ENCODE measurements at regions not wholly inside any gene's neighbourhood (a gene's known extent, or its start where the extent isn't known, plus 50 kb on each side); places are given as distances from the start of the nearest gene placed in this dataset.

DNA sequence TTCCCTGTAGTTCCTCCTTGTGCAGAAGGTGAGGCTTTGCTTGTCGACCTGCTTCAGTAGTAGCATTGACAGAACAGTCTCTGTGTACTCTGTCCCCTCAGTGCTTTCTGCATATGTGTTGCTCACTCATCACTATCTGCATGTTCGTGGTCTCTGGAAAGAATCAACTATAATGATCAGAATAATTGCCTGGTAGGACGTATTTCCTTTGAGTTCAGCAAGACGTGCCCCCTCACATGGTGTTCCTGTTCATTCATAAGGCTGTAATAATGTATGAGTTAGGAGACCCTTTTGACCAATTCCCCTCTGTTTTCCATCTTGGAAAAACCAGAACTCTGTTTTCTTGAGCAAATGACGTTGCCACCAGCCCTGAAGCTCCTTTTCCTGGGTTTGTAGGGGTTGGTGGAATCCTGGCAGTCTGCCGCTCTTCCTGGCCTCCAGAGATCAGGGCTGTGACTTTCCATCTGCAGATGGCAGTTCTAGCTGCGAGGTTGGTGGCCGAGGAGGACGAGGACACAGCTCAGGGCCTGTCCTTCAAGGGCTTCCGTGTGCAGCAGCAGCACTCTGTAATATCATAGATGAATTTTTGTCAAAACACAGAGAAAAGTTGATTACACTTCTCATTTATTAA lies 61.9 kb downstream of the EXOSC2 start:
- DNase-seq = no peak

- DNase-seq = no peak
Observed at GRCh38 chr9:130756037-130756436, 62.5 kb downstream of the EXOSC2 start.

GRCh38 chr9:130756455-130757152 lies 63.0 kb downstream of the EXOSC2 start:
- DNase-seq = no peak

DNA sequence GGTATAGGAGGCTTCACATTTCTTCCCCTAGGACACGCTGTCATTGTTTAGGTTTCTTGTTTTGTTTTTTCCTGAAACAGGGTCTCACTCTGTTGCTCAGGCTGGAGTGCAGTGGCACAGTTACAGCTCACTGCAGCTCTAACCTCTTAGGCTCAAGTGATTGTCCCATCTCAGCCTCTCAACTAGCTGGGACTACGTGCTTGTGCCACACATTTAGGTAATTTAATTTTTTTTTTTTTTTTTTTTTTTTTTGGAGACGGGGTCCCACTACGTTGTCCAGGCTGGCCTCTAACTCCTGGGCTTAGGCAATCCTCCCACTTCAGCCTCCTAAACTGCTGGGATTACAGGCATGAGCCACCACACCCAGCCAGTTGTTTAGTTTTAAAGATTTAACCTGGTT lies 66.2 kb downstream of the EXOSC2 start:
- DNase-seq = no peak

DNA sequence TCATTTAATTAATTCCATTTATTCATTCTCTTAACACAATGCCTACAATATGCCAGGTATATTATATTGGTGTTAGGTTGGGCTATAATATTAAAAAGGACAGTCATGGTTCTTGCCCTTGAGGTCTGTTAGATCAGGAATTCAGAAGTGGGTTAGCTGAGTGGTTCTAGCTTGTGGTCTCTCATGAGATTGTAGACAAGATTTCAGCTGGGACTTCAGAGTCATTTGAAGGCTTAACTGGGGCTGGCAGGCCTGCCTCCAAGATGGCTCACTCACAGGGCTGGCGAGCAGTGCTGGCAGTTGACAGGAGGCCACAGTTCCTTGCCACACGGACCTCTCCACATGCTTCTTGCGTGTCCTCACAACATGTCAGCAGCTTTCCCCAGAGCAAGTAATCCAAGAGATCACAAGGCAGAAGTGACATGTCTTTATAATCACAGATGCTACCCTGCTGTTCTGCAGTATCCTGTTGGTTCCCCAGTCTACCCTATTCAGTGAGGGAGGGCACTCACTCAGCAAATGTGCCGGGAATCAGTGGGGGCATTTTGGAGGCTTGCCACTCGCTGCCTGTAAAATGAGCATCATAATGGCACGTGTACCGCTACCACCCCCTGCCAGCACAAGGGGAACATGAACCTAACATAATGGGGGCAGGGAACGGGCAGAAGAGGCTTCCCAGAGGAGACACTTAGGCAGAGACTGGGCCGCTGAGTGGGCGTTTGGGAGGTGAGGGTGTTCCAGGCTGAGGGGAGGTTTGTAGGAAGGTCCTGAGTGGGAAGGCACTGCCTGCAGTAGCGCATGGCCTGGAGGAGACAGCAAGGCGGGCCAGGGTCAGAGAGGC lies 70.0 kb downstream of the EXOSC2 start:
- no peak for DNase-seq

DNA sequence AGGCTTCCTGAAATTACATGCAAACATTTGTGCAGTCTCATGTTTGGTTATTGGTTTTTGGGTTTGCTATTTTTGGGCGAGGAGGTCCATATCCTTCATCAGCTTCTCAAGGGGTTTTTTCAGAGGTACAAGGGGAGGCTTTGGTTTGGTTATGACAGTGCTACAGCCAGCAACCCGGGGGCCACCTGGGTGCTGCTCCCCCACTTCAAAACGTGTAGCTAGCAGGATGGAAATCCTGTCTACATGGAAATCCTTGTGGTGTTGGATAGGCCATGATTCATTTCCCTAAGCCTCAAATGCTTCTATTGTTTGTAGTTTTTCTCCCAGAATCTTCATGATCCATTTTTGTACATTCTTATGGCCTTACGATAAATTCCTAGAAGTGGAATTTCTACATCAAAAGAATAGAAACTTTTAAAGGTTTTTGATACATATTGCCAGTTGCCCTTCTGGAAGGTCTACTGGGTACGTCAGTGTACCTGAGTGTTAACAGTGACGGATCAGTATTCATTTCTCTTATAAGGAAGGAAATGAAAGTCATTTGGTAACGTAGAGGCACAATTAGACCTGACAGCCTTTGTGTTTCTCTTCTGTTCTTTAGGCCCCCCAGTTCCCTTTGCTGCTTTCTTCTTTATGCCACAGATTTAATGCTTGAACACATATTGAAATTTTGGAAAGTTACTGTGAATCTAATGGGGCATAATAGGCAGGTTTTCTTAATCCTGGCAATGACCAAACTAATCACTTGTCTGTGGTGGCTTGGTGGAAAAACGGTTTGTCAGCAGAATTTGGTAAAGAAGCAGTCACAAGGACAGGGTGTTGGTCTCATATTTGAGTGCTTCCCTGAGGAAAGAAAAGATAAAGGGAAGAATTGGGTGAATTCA lies 69.7 kb upstream of the ABL1 start:
- no peak for DNase-seq

GRCh38 chr9:130766021-130766926 lies 68.8 kb upstream of the ABL1 start:
- DNase-seq = no peak

- no peak for DNase-seq
Observed at GRCh38 chr9:130766927-130767307, 68.1 kb upstream of the ABL1 start.

GRCh38 chr9:130768265-130768664 lies 66.8 kb upstream of the ABL1 start:
- DNase-seq = no peak

DNA sequence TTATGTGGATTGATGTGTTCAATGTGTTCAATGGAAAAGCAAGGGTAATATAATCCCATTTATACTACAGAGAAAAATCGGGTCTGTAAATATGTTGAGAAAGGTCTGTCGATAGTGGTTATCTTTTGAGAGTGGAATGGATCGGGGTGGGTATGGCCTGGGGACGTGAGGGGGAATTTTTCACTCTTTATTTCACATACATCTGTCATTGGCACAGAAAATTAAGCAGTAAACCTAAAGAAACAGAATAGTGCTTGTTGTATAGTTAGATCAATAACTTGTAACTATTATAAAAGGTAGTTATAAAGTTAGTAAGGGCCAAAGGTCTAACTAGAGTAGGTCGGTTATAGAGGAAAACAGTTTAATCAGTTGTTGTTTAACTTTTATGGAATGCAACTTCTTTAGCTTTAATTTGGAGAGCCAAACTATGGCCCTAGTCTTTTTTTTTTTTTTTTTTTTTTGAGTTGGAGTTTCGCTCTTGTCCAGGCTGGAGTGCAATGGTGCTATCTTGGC lies 66.1 kb upstream of the ABL1 start:
- no peak for DNase-seq

DNA sequence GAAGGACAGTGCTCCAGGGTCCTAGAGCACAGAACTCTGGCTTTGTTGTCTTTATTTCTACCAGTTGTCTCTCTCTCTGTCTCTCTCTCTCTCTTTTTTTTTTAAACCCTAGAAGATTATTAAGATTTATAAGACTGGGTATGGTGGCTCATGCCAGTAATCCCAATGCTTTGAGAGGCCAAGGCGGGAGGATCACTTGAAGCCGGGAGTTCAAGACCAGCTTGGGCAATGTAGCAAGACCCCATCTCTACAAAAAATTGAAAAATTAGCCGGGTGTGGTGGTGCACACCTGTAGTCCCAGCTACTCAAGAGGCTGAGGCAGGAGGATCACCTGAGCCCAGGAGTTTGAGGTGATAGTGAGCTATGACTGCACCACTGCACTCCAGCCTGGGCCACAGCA lies 65.0 kb upstream of the ABL1 start:
- no peak for DNase-seq

DNA sequence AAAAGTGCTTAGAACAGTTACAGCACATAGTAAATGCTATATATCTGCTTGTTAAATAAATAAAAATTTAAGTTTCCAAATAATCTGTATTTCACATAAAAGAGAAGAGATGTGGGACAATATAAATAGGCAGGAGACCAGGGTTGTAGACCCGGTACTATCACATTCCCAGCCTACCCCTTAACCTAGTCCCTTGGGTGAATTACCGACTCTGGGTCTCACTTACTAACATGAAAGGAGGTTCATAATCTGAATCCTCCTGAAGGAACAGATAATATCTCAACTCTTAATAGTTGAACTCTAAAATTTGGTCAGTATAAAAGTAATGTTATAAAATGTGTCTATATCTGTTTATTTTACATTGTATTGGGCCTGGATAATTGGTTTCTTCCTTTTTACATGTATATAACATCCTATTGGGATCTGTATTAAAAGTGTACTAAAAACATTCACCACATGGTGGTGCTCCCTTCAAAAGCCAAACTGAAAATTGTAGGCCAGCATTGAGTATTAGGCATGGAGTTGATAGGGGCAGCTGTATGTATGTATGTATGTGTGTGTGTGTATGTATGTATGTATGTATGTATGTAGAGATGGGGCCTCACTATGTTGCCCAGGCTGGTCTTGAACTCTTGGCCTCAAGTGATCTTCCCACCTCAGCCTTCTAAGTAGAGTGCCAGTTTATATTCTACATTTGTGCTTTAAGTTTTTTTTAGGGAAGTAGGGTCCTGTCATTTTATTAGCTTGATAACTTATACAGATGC lies 64.2 kb upstream of the ABL1 start:
- DNase-seq = peak; percentile 26 to 49

- DNase-seq = no peak
Observed at GRCh38 chr9:130772185-130772584, 62.9 kb upstream of the ABL1 start.

DNA sequence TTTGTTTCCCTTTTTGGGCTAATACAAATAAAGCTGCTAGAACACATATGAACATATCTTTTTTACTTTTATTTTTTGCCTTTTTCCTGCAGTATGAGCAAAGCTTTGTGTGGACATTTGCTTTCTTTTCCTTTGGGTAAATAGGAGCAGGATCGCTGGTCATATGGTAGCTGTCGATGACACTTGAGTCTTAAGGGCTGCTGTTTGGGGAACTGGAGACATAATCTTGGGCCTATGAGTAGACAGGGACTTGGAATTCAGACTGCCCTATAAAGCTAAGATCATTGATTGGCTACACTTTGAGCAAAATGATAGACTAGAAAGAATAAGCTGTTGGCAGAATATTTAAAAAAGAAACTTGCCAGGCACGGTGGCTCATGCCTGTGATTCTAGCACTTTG lies 60.9 kb upstream of the ABL1 start:
- DNase-seq = no peak

- DNase-seq = no peak
Observed at GRCh38 chr9:130775336-130775991, 59.6 kb upstream of the ABL1 start.

DNA sequence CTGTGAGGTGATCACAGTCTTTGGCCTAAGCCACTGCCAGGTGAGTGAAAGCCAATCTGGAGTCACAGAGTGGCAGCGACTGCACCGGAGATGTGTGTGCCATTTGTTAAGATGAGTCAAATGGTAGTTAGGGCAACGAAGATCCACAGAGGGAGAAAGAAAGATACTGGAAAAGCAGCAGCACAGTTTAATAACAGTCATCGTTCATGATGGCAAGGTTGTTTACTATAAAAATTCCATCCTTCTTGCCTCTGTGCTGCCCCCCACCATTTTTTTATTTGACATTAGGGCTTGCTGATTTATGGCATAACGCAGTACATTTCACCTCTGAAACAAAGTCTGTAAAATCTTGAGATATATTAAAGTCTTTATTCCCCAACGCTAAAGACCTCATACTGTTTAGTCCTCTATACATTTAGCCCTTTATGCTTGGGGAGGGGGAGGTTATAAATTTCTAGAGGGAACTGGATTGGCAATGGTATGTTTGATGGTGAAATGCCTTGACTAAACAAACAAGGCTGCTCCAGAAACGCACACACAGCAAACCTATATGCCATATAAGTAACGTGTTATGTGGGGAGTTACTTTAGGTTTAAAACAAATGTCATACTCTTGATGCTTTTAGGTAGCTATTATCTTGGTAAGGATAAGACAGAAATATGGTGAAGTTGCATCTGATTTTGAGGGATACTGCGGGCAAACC lies 55.8 kb upstream of the ABL1 start:
- DNase-seq = no peak

- DNase-seq = no peak
Observed at GRCh38 chr9:130780415-130780814, 54.6 kb upstream of the ABL1 start.

DNA sequence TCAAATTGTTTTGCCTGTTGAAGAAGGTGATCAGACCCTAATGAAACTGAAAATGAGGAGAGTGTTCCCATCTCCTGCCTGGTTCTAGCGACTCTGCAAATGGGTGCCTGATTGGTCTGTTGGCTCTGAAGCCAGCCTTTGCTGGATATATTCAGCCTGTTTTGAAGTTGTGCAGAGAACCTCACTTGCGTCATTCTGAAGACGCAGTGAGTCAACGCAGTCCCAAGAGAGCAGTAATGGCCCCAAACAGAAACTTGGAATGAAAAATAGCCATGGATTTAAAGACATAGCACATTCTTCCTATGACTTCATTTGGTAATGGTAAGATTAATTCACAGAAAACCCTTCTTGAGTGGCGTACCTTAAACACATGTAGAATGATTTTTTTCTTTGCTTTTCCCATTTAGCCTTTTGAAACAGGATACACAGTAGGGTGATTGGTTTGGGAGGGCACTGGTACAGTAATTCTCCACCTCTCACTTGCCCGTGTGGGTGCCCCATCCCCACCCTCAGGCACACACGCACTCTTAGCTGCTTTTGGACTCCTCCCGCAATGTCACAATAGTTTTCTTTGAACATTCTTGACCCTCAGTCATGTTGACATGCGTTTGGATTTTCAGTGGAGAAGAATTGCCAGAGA lies 54.1 kb upstream of the ABL1 start:
- no peak for DNase-seq

DNA sequence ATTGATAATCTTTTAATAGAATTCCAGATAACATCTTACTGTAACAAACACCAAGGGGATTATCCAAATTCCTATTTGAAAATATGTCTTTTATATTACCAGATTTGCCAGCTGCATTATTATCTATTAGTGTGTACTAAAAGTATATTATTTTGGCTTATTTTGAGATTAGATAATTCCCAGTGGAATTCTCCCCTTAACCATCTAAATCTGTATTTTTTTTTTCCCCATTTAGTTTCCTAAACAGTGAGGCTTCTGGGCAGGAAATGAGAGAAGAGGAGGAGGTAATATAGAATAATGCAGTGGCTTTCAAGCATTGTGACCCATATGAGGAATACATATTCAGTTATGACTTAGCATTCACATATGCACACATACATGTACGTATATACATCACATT lies 53.5 kb upstream of the ABL1 start:
- DNase-seq = no peak

All from NCI-H526 (cell line).